GM21515 (cell line): ENCODE measurements at regions not wholly inside any gene's neighbourhood (a gene's known extent, or its start where the extent isn't known, plus 50 kb on each side); places are given as distances from the start of the nearest gene placed in this dataset.

Experiments
- ATAC-seq: cut with Tn5 transposase; IDR thresholded peaks from one replicate; pipeline ENCODE4 v1.9.1; 2021; ENCODE audit not compliant: unreplicated experiment

- no peak for ATAC-seq
Measured at GRCh38 chr16:64892835-64893785, 228.8 kb downstream of the CDH11 start.

- ATAC-seq, result no peak
Measured at GRCh38 chr16:64889446-64889845, 232.4 kb downstream of the CDH11 start.

GRCh38 chr16:64887651-64888050, 234.2 kb downstream of the CDH11 start:
- no peak for ATAC-seq

GRCh38 chr16:64882078-64882784, 239.6 kb downstream of the CDH11 start:
- no peak for ATAC-seq

GRCh38 chr16:64880994-64881393, 240.9 kb downstream of the CDH11 start:
- no peak for ATAC-seq

- ATAC-seq, result no peak
Measured at GRCh38 chr16:64880006-64880405, 241.9 kb downstream of the CDH11 start.

GRCh38 chr16:64878940-64879339, 242.9 kb downstream of the CDH11 start:
- no peak for ATAC-seq

- no peak for ATAC-seq
Measured at GRCh38 chr16:64872101-64872500, 249.8 kb downstream of the CDH11 start.

GRCh38 chr16:64870859-64871258, 251.0 kb downstream of the CDH11 start:
- no peak for ATAC-seq

- ATAC-seq, result no peak
Measured at GRCh38 chr16:64869781-64870180, 252.1 kb downstream of the CDH11 start.

- no peak for ATAC-seq
Measured at GRCh38 chr16:64866021-64866420, 255.8 kb downstream of the CDH11 start.

- ATAC-seq, result no peak
Measured at GRCh38 chr16:64865069-64865696, 256.7 kb downstream of the CDH11 start.

- no peak for ATAC-seq
Measured at GRCh38 chr16:64864232-64864809, 257.5 kb downstream of the CDH11 start.

- ATAC-seq, result no peak
Measured at GRCh38 chr16:64858076-64858475, 263.8 kb downstream of the CDH11 start.

- ATAC-seq, result no peak
Measured at GRCh38 chr16:64857411-64857810, 264.5 kb downstream of the CDH11 start.

- ATAC-seq, result no peak
Measured at GRCh38 chr16:64853551-64853950, 268.3 kb downstream of the CDH11 start.

GRCh38 chr16:64846966-64847365, 274.9 kb downstream of the CDH11 start:
- ATAC-seq, result no peak

GRCh38 chr16:64845071-64845470, 276.8 kb downstream of the CDH11 start:
- ATAC-seq, result no peak

GRCh38 chr16:64841482-64841881, 280.4 kb downstream of the CDH11 start:
- no peak for ATAC-seq

GRCh38 chr16:64841071-64841470, 280.8 kb downstream of the CDH11 start:
- ATAC-seq, result no peak

- ATAC-seq, result no peak
Measured at GRCh38 chr16:64830653-64831052, 291.2 kb downstream of the CDH11 start.
